Naive thymus-derived CD8-positive, alpha-beta T cell (primary cell): ENCODE measurements at regions not wholly inside any gene's neighbourhood (a gene's known extent, or its start where the extent isn't known, plus 50 kb on each side); places are given as distances from the start of the nearest gene placed in this dataset.
"Not testable (repeated sequence)": the region's sequence is repeated elsewhere in the genome, so short reads cannot be mapped to it uniquely, and the experiment has no call there.

Experiments used
- ATAC-seq, 2 donors: fragments of 150-1000 bp; cut with Tn5 transposase in 1 of 2; sonication (Bioruptor Pico), chemical (Tn5 transposase) in 1 of 2; 1 replicate in 1 of 2; 2 replicates in 1 of 2; pipeline ENCODE4 v1.10.0; 2021; ENCODE audit warnings: mild to moderate bottlenecking in 2 of 2, moderate library complexity in 2 of 2
- POLR2A ChIA-PET: fragments of 350-600 bp; sonication (Branson Sonifier 250); formaldehyde crosslinking; loops from one replicate; lab custom pipeline; 2021; ENCODE audit warnings: antibody characterized with exemption; lab: Charles Lee
- DNase-seq, 10 donors: peaks; one replicate each; pipeline versions ENCODE4 v3.0.0 to v3.0.0-alpha.2; 2020 to 2022
- H3K27ac Mint-ChIP-seq, 10 donors: one replicate each; pipeline ENCODE4 v1.8.0; 2020 to 2022; ENCODE audit warnings: mild to moderate bottlenecking in 10 of 10, mixed read lengths in 10 of 10, moderate library complexity in 4 of 10, inconsistent platforms in 1 of 10
- H3K27me3 Mint-ChIP-seq, 5 donors: one replicate each; pipeline ENCODE4 v1.8.0; 2021 to 2022; ENCODE audit warnings: mixed read lengths in 5 of 5
- H3K36me3 Mint-ChIP-seq, 3 donors: one replicate each; pipeline ENCODE4 v1.8.0; 2020 to 2022; ENCODE audit warnings: mixed read lengths in 3 of 3, mild to moderate bottlenecking in 2 of 3, inconsistent platforms in 1 of 3
- H3K4me1 Mint-ChIP-seq, 4 donors: one replicate each; pipeline ENCODE4 v1.8.0; 2021 to 2022; ENCODE audit warnings: mixed read lengths in 4 of 4
- H3K4me3 Mint-ChIP-seq, 10 donors: one replicate each; pipeline ENCODE4 v1.8.0; 2020 to 2022; ENCODE audit warnings: mild to moderate bottlenecking in 10 of 10, mixed read lengths in 10 of 10, moderate library complexity in 6 of 10, inconsistent platforms in 1 of 10
- H3K9me3 Mint-ChIP-seq, 9 donors: one replicate each; pipeline ENCODE4 v1.8.0; 2020 to 2022; ENCODE audit warnings: mixed read lengths in 9 of 9, mild to moderate bottlenecking in 3 of 9, inconsistent platforms in 1 of 9, moderate library complexity in 1 of 9

DNA sequence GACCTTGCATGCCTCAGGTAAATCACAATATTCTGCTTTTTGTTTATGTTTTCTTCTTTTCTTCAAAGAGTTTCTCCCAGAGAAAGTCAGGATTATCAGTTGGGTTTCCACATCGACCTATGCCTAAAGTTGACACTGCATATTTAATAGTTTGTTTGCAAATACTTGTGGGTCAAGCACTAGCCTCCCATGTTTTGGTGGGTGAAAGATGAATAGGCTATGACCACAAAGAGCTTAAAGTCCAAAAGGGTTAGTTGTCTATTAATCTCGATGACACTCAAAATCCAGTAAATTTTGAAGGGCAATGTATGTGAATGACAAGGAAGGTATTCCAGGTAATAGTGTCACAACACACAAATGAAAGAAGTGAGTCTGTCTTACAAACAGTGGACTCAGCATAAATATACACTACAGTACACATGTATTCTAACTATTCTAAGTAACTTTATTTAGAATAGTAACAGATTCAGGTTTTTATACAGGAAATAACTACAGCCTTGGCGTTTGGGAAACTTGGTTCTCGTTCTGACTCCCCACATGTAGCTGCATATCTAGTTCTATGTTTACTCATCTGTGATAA, 667.1 kb downstream of the PCDH17 start:
- Mint-ChIP-seq H3K27me3 (no peaks in the 10 kb centered on the region), H3K9me3 (peaks cover 0 to 9% (median 0%) of the 10 kb centered on the region in 9 donors), H3K36me3 (no peaks in the 10 kb centered on the region), H3K4me3 (no peak overlapping the region), H3K27ac (no peak overlapping the region), H3K4me1 (no peaks in the 10 kb centered on the region)
- ATAC-seq: no peak
- POLR2A ChIA-PET: no interaction called here
- no peak for DNase-seq

DNA sequence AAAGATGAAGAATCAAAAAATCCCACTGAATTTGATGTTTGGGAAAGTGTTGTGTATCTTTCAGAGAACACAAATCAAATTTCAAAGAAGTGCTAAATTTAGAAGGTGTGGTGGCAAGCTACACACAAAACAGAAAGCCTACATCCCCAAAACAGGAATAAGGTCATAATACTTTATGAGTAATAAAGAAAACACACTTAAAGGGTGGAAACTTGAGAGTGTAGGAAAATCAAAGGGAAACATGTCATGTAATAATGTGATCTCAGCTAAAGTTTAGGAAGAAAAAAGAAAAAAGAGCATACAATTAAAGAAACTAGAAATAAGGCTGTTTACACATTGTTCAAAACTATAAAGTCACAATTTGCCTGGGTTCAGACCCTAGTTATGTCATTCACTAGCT, 668.7 kb downstream of the PCDH17 start:
- Mint-ChIP-seq H3K4me1 (no peaks in the 10 kb centered on the region), H3K9me3 (peaks cover 0 to 4% (median 0%) of the 10 kb centered on the region in 9 donors), H3K27me3 (no peaks in the 10 kb centered on the region), H3K4me3 (no peak overlapping the region), H3K27ac (no peak overlapping the region), H3K36me3 (no peaks in the 10 kb centered on the region)
- POLR2A ChIA-PET: no interaction called here
- DNase-seq: no peak
- ATAC-seq: no peak

DNA sequence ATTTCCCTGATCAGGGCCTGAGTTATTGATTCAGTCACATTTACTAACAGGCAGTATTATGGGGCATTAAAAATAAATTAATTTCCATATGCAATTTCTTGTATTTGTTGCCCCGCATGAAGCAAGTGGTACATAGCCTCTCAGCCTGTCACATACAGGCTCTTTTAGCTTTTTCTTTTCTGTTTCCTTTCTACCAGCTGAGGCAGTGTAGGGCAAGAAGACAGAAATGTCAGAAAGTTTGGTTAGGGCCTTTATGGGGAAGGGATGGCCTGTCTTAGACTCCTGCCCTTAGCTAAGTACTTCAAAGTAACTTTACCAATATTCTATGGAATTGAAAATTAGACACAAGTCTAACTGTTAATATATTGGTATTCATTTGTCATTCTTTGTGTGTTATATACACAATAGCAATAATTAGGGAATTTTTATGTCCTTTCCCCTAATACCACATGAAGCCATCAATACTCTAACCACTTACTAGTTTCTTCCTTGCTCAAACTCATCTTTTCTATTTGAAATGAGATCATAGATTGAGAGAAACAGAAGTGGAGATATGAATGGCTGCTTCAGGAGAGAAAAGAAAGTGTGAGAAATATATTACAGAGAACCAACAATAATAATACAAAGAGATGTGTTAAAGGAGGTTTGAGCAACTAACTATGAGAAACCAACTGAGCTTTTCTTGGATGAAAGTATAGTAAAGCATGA, 669.6 kb downstream of the PCDH17 start:
- Mint-ChIP-seq H3K9me3 (peaks cover 0 to 4% (median 0%) of the 10 kb centered on the region in 9 donors), H3K4me3 (no peak overlapping the region), H3K36me3 (no peaks in the 10 kb centered on the region), H3K27me3 (no peaks in the 10 kb centered on the region), H3K27ac (no peak overlapping the region), H3K4me1 (no peaks in the 10 kb centered on the region)
- DNase-seq: no peak
- POLR2A ChIA-PET: no interaction called here
- ATAC-seq: no peak

DNA sequence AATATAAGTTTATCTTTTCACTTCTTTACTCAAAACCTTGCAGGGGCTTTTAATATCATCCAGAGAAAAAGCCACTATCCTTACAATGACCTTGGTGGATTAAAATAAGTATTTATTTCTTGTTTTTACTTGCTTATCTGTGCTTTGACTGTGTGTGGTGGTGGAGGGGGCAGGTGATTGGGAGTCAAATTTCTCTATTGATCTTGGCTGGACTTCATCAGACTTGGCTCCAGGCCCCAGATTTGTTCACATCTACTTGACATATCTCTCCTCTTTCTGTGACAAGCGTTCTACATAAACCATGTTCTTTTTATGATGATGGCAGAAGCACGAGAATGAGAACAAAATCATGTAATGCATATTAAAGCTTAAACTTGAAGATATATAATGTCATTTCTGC, 670.8 kb downstream of the PCDH17 start:
- peaks cover 0 to 8% (median 2%) of the 10 kb centered on the region in 9 donors for H3K9me3 Mint-ChIP-seq
- no peak overlapping the region for H3K4me3 Mint-ChIP-seq
- POLR2A ChIA-PET: no interaction called here
- H3K27ac Mint-ChIP-seq: no peak overlapping the region
- no peaks in the 10 kb centered on the region for H3K36me3 Mint-ChIP-seq
- no peaks in the 10 kb centered on the region for H3K27me3 Mint-ChIP-seq
- ATAC-seq (no peak), DNase-seq (no peak)
- H3K4me1 Mint-ChIP-seq: no peaks in the 10 kb centered on the region

GRCh38 chr13:58306062-58306461, 674.5 kb downstream of the PCDH17 start:
- no peaks in the 10 kb centered on the region for H3K36me3 Mint-ChIP-seq
- no peaks in the 10 kb centered on the region for H3K27me3 Mint-ChIP-seq
- POLR2A ChIA-PET: no interaction called here
- no peak for DNase-seq
- peaks cover 0 to 11% (median 2%) of the 10 kb centered on the region in 9 donors for H3K9me3 Mint-ChIP-seq
- no peak overlapping the region for H3K27ac Mint-ChIP-seq
- no peaks in the 10 kb centered on the region for H3K4me1 Mint-ChIP-seq
- no peak for ATAC-seq
- no peak overlapping the region for H3K4me3 Mint-ChIP-seq

DNA sequence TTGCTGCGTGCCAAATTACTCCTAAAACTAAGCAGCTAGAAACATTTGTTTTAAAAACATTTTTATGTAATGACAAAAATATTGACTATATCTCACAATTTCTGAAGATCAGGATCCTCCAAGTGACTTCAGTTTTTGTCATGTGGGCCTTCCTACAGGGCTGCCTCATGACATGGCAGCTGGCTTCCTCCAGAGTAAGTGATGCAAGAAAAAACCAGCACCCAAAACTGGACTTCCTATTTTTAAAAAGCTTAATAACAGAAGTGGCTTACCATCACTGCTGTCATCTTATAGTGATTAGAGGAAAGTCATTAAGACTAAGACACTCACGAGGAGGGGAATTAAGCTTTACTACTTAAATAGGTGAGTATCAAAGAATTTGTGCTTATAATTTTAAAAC, 681.7 kb downstream of the PCDH17 start:
- H3K27me3 Mint-ChIP-seq: no peaks in the 10 kb centered on the region
- peaks cover 0 to 11% (median 3%) of the 10 kb centered on the region in 9 donors for H3K9me3 Mint-ChIP-seq
- ATAC-seq: no peak
- no peak for DNase-seq
- no peaks in the 10 kb centered on the region for H3K4me1 Mint-ChIP-seq
- POLR2A ChIA-PET: no interaction called here
- H3K4me3 Mint-ChIP-seq: no peak overlapping the region
- no peak overlapping the region for H3K27ac Mint-ChIP-seq
- H3K36me3 Mint-ChIP-seq: no peaks in the 10 kb centered on the region

GRCh38 chr13:58318495-58319167, 687.1 kb downstream of the PCDH17 start:
- DNase-seq (no peak), ATAC-seq (no peak)
- no peak overlapping the region for H3K4me3 Mint-ChIP-seq
- POLR2A ChIA-PET: no interaction called here
- H3K27me3 Mint-ChIP-seq: no peaks in the 10 kb centered on the region
- no peaks in the 10 kb centered on the region for H3K4me1 Mint-ChIP-seq
- H3K9me3 Mint-ChIP-seq: peaks cover 0 to 11% (median 3%) of the 10 kb centered on the region in 9 donors
- no peak overlapping the region for H3K27ac Mint-ChIP-seq
- H3K36me3 Mint-ChIP-seq: no peaks in the 10 kb centered on the region

DNA sequence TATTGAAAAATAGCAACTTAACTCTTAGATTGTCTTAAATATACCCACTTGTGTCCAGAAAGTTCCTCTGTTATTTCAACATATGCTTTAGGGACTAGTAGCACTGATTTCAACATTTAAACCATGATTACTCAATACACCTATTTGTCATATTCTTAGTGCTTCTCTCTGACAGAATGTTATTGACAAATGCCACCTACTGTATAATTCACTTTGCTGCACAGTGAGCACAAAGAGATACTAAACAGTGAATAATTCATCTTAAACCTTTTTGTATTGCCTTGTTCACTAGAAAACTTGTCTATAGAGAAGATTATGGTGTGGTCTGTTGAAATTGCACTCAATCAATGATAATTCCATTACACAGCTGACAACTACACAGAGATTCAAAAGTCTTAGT, 692.6 kb downstream of the PCDH17 start:
- no peak for ATAC-seq
- Mint-ChIP-seq H3K27ac (no peak overlapping the region), H3K4me3 (no peak overlapping the region), H3K36me3 (no peaks in the 10 kb centered on the region), H3K27me3 (no peaks in the 10 kb centered on the region), H3K9me3 (peaks cover 0 to 4% (median 0%) of the 10 kb centered on the region in 9 donors), H3K4me1 (no peaks in the 10 kb centered on the region)
- no peak for DNase-seq
- POLR2A ChIA-PET: no interaction called here

GRCh38 chr13:58329746-58330145, 698.2 kb downstream of the PCDH17 start:
- no peak overlapping the region for H3K4me3 Mint-ChIP-seq
- no peaks in the 10 kb centered on the region for H3K36me3 Mint-ChIP-seq
- H3K9me3 Mint-ChIP-seq: peaks cover 0 to 8% (median 0%) of the 10 kb centered on the region in 9 donors
- DNase-seq (no peak), ATAC-seq (no peak)
- no peaks in the 10 kb centered on the region for H3K4me1 Mint-ChIP-seq
- no peaks in the 10 kb centered on the region for H3K27me3 Mint-ChIP-seq
- POLR2A ChIA-PET: no interaction called here
- H3K27ac Mint-ChIP-seq: no peak overlapping the region

GRCh38 chr13:58340895-58341294, 709.4 kb downstream of the PCDH17 start:
- Mint-ChIP-seq H3K9me3 (peaks cover 0 to 27% (median 11%) of the 10 kb centered on the region in 9 donors), H3K36me3 (no peaks in the 10 kb centered on the region), H3K27me3 (no peaks in the 10 kb centered on the region), H3K27ac (no peak overlapping the region), H3K4me3 (no peak overlapping the region), H3K4me1 (no peaks in the 10 kb centered on the region)
- DNase-seq (no peak), ATAC-seq (no peak)
- POLR2A ChIA-PET: no interaction called here

- Mint-ChIP-seq H3K4me1 (no peaks in the 10 kb centered on the region), H3K36me3 (no peaks in the 10 kb centered on the region), H3K4me3 (no peak overlapping the region), H3K9me3 (peaks cover 0 to 23% (median 11%) of the 10 kb centered on the region in 9 donors), H3K27me3 (no peaks in the 10 kb centered on the region), H3K27ac (no peak overlapping the region)
- no peak for DNase-seq
- ATAC-seq: no peak
- POLR2A ChIA-PET: no interaction called here
Measured at GRCh38 chr13:58341318-58341717, 709.8 kb downstream of the PCDH17 start.

DNA sequence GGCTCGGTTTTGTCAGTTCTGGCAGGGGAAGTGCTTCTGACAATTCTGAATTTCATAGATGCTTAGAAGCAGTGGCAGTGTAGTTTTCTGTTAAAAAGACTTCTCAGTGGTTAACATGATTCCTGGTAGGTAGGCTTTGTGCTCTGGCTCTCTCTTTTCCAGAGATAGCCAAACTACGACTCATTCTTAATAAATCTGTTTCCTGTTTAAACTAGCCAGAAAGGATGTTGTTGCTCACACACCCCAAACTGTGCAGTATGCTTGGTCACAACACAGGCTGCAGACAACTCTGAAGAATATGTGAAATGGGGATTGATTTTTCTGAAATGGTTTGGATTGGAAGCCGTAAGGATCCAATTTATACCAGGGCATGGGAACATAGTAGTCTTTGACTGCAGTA, 711.5 kb downstream of the PCDH17 start:
- Mint-ChIP-seq H3K36me3 (no peaks in the 10 kb centered on the region), H3K4me1 (no peaks in the 10 kb centered on the region), H3K9me3 (peaks cover 0 to 20% (median 9%) of the 10 kb centered on the region in 9 donors), H3K27me3 (no peaks in the 10 kb centered on the region), H3K4me3 (no peak overlapping the region), H3K27ac (no peak overlapping the region)
- POLR2A ChIA-PET: no interaction called here
- DNase-seq: no peak
- no peak for ATAC-seq

DNA sequence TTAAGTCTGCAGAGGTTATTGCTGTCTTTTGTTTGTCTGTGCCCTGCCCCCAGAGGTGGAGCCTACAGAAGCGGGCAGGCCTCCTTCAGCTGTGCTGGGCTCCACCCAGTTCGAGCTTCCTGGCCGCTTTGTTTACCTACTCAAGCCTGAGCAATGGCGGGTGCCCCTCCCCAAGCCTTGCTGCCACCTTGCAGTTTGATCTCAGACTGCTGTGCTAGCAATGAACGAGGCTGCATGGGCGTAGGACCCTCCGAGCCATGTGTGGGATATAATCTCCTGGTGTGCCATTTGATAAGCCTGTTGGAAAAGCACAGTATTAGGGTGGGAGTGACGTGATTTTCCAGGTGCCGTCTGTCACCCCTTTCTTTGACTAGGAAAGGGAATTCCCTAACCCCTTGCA, 720.6 kb downstream of the PCDH17 start:
- H3K9me3 Mint-ChIP-seq: peaks cover 0 to 32% (median 14%) of the 10 kb centered on the region in 9 donors
- H3K27ac Mint-ChIP-seq, ATAC-seq, H3K4me3 Mint-ChIP-seq, H3K36me3 Mint-ChIP-seq, H3K4me1 Mint-ChIP-seq, POLR2A ChIA-PET, H3K27me3 Mint-ChIP-seq: not testable (repeated sequence)
- peak in 1 of 10 donors; percentile 55 for DNase-seq
